HG03457 (cell line): ENCODE measurements at regions not wholly inside any gene's neighbourhood (a gene's known extent, or its start where the extent isn't known, plus 50 kb on each side); places are given as distances from the start of the nearest gene placed in this dataset.

ENCODE experiments used
- ATAC-seq: cut with Tn5 transposase; IDR thresholded peaks from one replicate; pipeline ENCODE4 v1.9.1; 2021; ENCODE audit warnings: moderate number of reproducible peaks; ENCODE audit not compliant: unreplicated experiment

GRCh38 chr2:134134827-134135226 is 119.0 kb upstream of the MGAT5 start:
- no peak for ATAC-seq

GRCh38 chr2:134135793-134136192 is 118.1 kb upstream of the MGAT5 start:
- ATAC-seq, result no peak

- no peak for ATAC-seq
Observed at GRCh38 chr2:134136731-134137130, 117.1 kb upstream of the MGAT5 start.

GRCh38 chr2:134137182-134137611 is 116.7 kb upstream of the MGAT5 start:
- no peak for ATAC-seq

- no peak for ATAC-seq
Observed at GRCh38 chr2:134138115-134138514, 115.8 kb upstream of the MGAT5 start.

- no peak for ATAC-seq
Observed at GRCh38 chr2:134139611-134140010, 114.3 kb upstream of the MGAT5 start.

GRCh38 chr2:134140251-134140661 is 113.6 kb upstream of the MGAT5 start:
- no peak for ATAC-seq

- ATAC-seq, result no peak
Observed at GRCh38 chr2:134141598-134142340, 112.1 kb upstream of the MGAT5 start.

GRCh38 chr2:134142341-134142738 is 111.5 kb upstream of the MGAT5 start:
- no peak for ATAC-seq

- ATAC-seq, result no peak
Observed at GRCh38 chr2:134142903-134143302, 111.0 kb upstream of the MGAT5 start.

- no peak for ATAC-seq
Observed at GRCh38 chr2:134143568-134143967, 110.3 kb upstream of the MGAT5 start.

GRCh38 chr2:134144081-134144596 is 109.7 kb upstream of the MGAT5 start:
- no peak for ATAC-seq

GRCh38 chr2:134144651-134145050 is 109.2 kb upstream of the MGAT5 start:
- ATAC-seq, result no peak

- ATAC-seq, result no peak
Observed at GRCh38 chr2:134145519-134145918, 108.4 kb upstream of the MGAT5 start.

GRCh38 chr2:134146161-134146560 is 107.7 kb upstream of the MGAT5 start:
- ATAC-seq, result no peak

GRCh38 chr2:134146620-134147019 is 107.3 kb upstream of the MGAT5 start:
- ATAC-seq, result no peak

- no peak for ATAC-seq
Observed at GRCh38 chr2:134148172-134148571, 105.7 kb upstream of the MGAT5 start.

GRCh38 chr2:134148843-134149472 is 104.9 kb upstream of the MGAT5 start:
- ATAC-seq, result no peak

- ATAC-seq, result no peak
Observed at GRCh38 chr2:134149904-134150303, 104.0 kb upstream of the MGAT5 start.

GRCh38 chr2:134150760-134151159 is 103.1 kb upstream of the MGAT5 start:
- ATAC-seq, result no peak

GRCh38 chr2:134152045-134153010 is 101.5 kb upstream of the MGAT5 start:
- ATAC-seq, result no peak
